WTC11 (cell line): ENCODE measurements at regions not wholly inside any gene's neighbourhood (a gene's known extent, or its start where the extent isn't known, plus 50 kb on each side); places are given as distances from the start of the nearest gene placed in this dataset.

Experiments used
- ATAC-seq: fragments of 200-7000 bp; cut with Tn5 transposase; 2 replicates; pipeline ENCODE4 v1.10.0; 2021; ENCODE audit warnings: mild to moderate bottlenecking, moderate library complexity
- CTCF ChIA-PET: fragments of 300-600 bp; sonication (Branson Sonifier 250); formaldehyde crosslinking; loops from one replicate; lab custom pipeline; 2021; ENCODE audit warnings: antibody characterized with exemption; lab: Charles Lee
- POLR2A ChIA-PET: fragments of 350-600 bp; sonication (Branson Sonifier 250); formaldehyde crosslinking; loops from one replicate; lab custom pipeline; 2021; ENCODE audit warnings: antibody characterized with exemption; lab: Charles Lee
- DNase-seq: peaks from one replicate; pipeline ENCODE4 v3.0.0; 2021; ENCODE audit warnings: low spot score
- H3K27ac Mint-ChIP-seq: 2 replicates; pipeline ENCODE4 v1.8.0; 2021; ENCODE audit warnings: mixed read lengths
- H3K27me3 Mint-ChIP-seq: 2 replicates; pipeline ENCODE4 v1.8.0; 2021; ENCODE audit warnings: low read depth, mild to moderate bottlenecking, moderate library complexity, mixed read lengths
- H3K36me3 Mint-ChIP-seq: 2 replicates; pipeline ENCODE4 v1.8.0; 2021; ENCODE audit warnings: mixed read lengths
- H3K4me1 Mint-ChIP-seq: 2 replicates; pipeline ENCODE4 v1.8.0; 2022; ENCODE audit warnings: mixed read lengths
- H3K4me3 Mint-ChIP-seq: 2 replicates; pipeline ENCODE4 v1.8.0; 2021; ENCODE audit warnings: mild to moderate bottlenecking, moderate library complexity, mixed read lengths
- H3K9me3 Mint-ChIP-seq: 2 replicates; pipeline ENCODE4 v1.8.0; 2021; ENCODE audit warnings: mixed read lengths
- AR ChIP-seq: fragments of 250-450 bp; sonication (Bioruptor Pico); IDR thresholded peaks from 2 replicates; pipeline ENCODE4 v1.9.0; 2021; ENCODE audit warnings: mild to moderate bottlenecking
- E2F1 ChIP-seq: sonication (generic); formaldehyde crosslinking; IDR thresholded peaks from 2 replicates; pipeline ENCODE4 v1.8.0; 2022; ENCODE audit warnings: mild to moderate bottlenecking, missing genetic modification reagents
- E2F4 ChIP-seq: sonication (generic); formaldehyde crosslinking; IDR thresholded peaks from 2 replicates; pipeline ENCODE4 v1.8.1; 2022; ENCODE audit warnings: low read depth, mild to moderate bottlenecking, moderate library complexity, missing genetic modification reagents, borderline replicate concordance
- FOXJ3 ChIP-seq: sonication (generic); formaldehyde crosslinking; IDR thresholded peaks from 2 replicates; pipeline ENCODE4 v1.9.0; 2021; ENCODE audit warnings: missing genetic modification reagents, mild to moderate bottlenecking, borderline replicate concordance
- FOXK1 ChIP-seq: sonication (generic); formaldehyde crosslinking; IDR thresholded peaks from 2 replicates; pipeline ENCODE4 v1.8.0; 2022; ENCODE audit warnings: mild to moderate bottlenecking, moderate library complexity, missing genetic modification reagents
- GABPB1 ChIP-seq: sonication (generic); formaldehyde crosslinking; IDR thresholded peaks from 2 replicates; pipeline ENCODE4 v1.8.1; 2023; ENCODE audit warnings: mild to moderate bottlenecking, missing genetic modification reagents
- HMGXB4 ChIP-seq: sonication (generic); formaldehyde crosslinking; IDR thresholded peaks from 2 replicates; pipeline ENCODE4 v1.8.1; 2023; ENCODE audit warnings: mild to moderate bottlenecking, moderate library complexity, missing genetic modification reagents
- KAT7 ChIP-seq: sonication (generic); formaldehyde crosslinking; IDR thresholded peaks from 2 replicates; pipeline ENCODE4 v1.8.1; 2023; ENCODE audit warnings: missing genetic modification reagents, mild to moderate bottlenecking, borderline replicate concordance
- MYBL2 ChIP-seq: sonication (generic); formaldehyde crosslinking; IDR thresholded peaks from 2 replicates; pipeline ENCODE4 v1.8.1; 2023; ENCODE audit warnings: mild to moderate bottlenecking, moderate library complexity, missing genetic modification reagents
- NFATC4 ChIP-seq: fragments of 250-450 bp; sonication (Bioruptor Pico); IDR thresholded peaks from 2 replicates; pipeline ENCODE4 v1.9.0; 2021; ENCODE audit warnings: mild to moderate bottlenecking
- NFYB ChIP-seq: sonication (generic); formaldehyde crosslinking; conservative IDR thresholded peaks from 2 replicates; pipeline ENCODE4 v1.8.0; 2022; ENCODE audit warnings: low read depth, missing genetic modification reagents
- PRDM15 ChIP-seq: sonication (generic); formaldehyde crosslinking; IDR thresholded peaks from 2 replicates; pipeline ENCODE4 v1.8.0; 2022; ENCODE audit warnings: missing genetic modification reagents
- RELA ChIP-seq: sonication (generic); formaldehyde crosslinking; IDR thresholded peaks from 2 replicates; pipeline ENCODE4 v1.8.1; 2022; ENCODE audit warnings: missing genetic modification reagents, mild to moderate bottlenecking, borderline replicate concordance
- SMAD4 ChIP-seq: sonication (generic); formaldehyde crosslinking; IDR thresholded peaks from 2 replicates; pipeline ENCODE4 v1.8.0; 2022; ENCODE audit warnings: mild to moderate bottlenecking, missing genetic modification reagents
- TEAD4 ChIP-seq: sonication (generic); formaldehyde crosslinking; IDR thresholded peaks from 2 replicates; pipeline ENCODE4 v1.8.0; 2022; ENCODE audit warnings: mild to moderate bottlenecking, missing genetic modification reagents
- TP53 ChIP-seq: sonication (generic); formaldehyde crosslinking; IDR thresholded peaks from 2 replicates; pipeline ENCODE4 v1.8.1; 2023; ENCODE audit warnings: mild to moderate bottlenecking, missing genetic modification reagents
- ZNF232 ChIP-seq: sonication (generic); formaldehyde crosslinking; IDR thresholded peaks from 2 replicates; pipeline ENCODE4 v1.8.0; 2022; ENCODE audit warnings: mild to moderate bottlenecking, missing genetic modification reagents
- ZNF263 ChIP-seq: sonication (generic); formaldehyde crosslinking; IDR thresholded peaks from 2 replicates; pipeline ENCODE4 v1.8.1; 2022; ENCODE audit warnings: low read depth, mild to moderate bottlenecking, moderate library complexity, missing genetic modification reagents
- ZNF396 ChIP-seq: fragments of 250-450 bp; sonication (Bioruptor Pico); IDR thresholded peaks from 2 replicates; pipeline ENCODE4 v1.8.0; 2021; ENCODE audit warnings: mild to moderate bottlenecking, moderate library complexity, borderline replicate concordance
- ZNF532 ChIP-seq: fragments of 250-450 bp; sonication (Bioruptor Pico); IDR thresholded peaks from 2 replicates; pipeline ENCODE4 v1.9.0; 2021; ENCODE audit warnings: mild to moderate bottlenecking, borderline replicate concordance
- ZNF671 ChIP-seq: fragments of 250-450 bp; sonication (Bioruptor Pico); IDR thresholded peaks from 2 replicates; pipeline ENCODE4 v1.8.0; 2021; ENCODE audit warnings: mild to moderate bottlenecking

GRCh38 chr2:79259959-79260358, 100.4 kb upstream of the REG3A start:
- peaks cover 12% of the 10 kb centered on the region for H3K9me3 Mint-ChIP-seq
- ChIA-PET POLR2A (no interaction called here), CTCF (no interaction called here)
- H3K27ac Mint-ChIP-seq = no peak overlapping the region
- no peak for ATAC-seq
- H3K4me3 Mint-ChIP-seq = no peak overlapping the region
- H3K36me3 Mint-ChIP-seq = no peaks in the 10 kb centered on the region
- TF ChIP-seq AR (CRISPR knock-in tag) = no peak
- TF ChIP-seq ZNF232 (CRISPR knock-in tag) = no peak
- TF ChIP-seq E2F4 (CRISPR knock-in tag) = no peak
- TF ChIP-seq MYBL2 (CRISPR knock-in tag) = no peak
- no peak for TF ChIP-seq FOXJ3
- TF ChIP-seq ZNF263 = no peak
- no peak for TF ChIP-seq TP53 (CRISPR knock-in tag)
- no peak for TF ChIP-seq SMAD4 (CRISPR knock-in tag)
- TF ChIP-seq HMGXB4 (CRISPR knock-in tag) = no peak
- TF ChIP-seq NFATC4 (CRISPR knock-in tag) = no peak
- TF ChIP-seq E2F1 = no peak
- no peak for TF ChIP-seq FOXK1 (CRISPR knock-in tag)
- no peak for TF ChIP-seq PRDM15 (CRISPR knock-in tag)
- TF ChIP-seq NFYB (CRISPR knock-in tag) = no peak
- no peak for TF ChIP-seq GABPB1
- TF ChIP-seq TEAD4 = no peak
- DNase-seq = no peak
- no peaks in the 10 kb centered on the region for H3K4me1 Mint-ChIP-seq
- no peaks in the 10 kb centered on the region for H3K27me3 Mint-ChIP-seq

- CTCF ChIA-PET = no interaction called here
- POLR2A ChIA-PET = interaction anchor here (0.7 kb wide), 1 partner anchor 9 kb away, joined by 4 read pairs; no protein-coding TSS in a partner anchor
- DNase-seq (no peak), ATAC-seq (no peak)
- H3K27ac Mint-ChIP-seq = no peak overlapping the region
- H3K9me3 Mint-ChIP-seq = peaks cover 12% of the 10 kb centered on the region
- no peaks in the 10 kb centered on the region for H3K36me3 Mint-ChIP-seq
- H3K4me1 Mint-ChIP-seq = no peaks in the 10 kb centered on the region
- no peaks in the 10 kb centered on the region for H3K27me3 Mint-ChIP-seq
- no peak overlapping the region for H3K4me3 Mint-ChIP-seq
- no peak for TF ChIP-seq TEAD4
- TF ChIP-seq ZNF671 (CRISPR knock-in tag) = no peak
- no peak for TF ChIP-seq KAT7 (CRISPR knock-in tag)
- no peak for TF ChIP-seq RELA (CRISPR knock-in tag)
- no peak for TF ChIP-seq E2F4 (CRISPR knock-in tag)
- TF ChIP-seq ZNF396 (CRISPR knock-in tag) = no peak
- no peak for TF ChIP-seq ZNF532 (CRISPR knock-in tag)
Measured at GRCh38 chr2:79259296-79259695, 99.7 kb upstream of the REG3A start.
